Pancreas (tissue), 10 donors: ENCODE measurements at regions not wholly inside any gene's neighbourhood (a gene's known extent, or its start where the extent isn't known, plus 50 kb on each side); places are given as distances from the start of the nearest gene placed in this dataset.

ENCODE experiments used
- ATAC-seq, 4 donors: fragments of 200-7000 bp; cut with Tn5 transposase; one replicate each; pipeline versions ENCODE4 v1.8.0 to v1.9.1; 2020; ENCODE audit warnings: mild to moderate bottlenecking in 4 of 4, moderate library complexity in 4 of 4
- DNase-seq, 6 donors: peaks; one replicate each; pipeline ENCODE4 v3.0.0-alpha.2; 2020
- FAIRE-seq: peaks from 2 replicates; lab custom pipeline; 2012; peaks lifted over from hg19 to GRCh38; lab: Jason Lieb, UNC
- H3K27ac ChIP-seq, 4 donors: fragments of 200-600 bp; sonication (generic); 1 replicate in 3 of 4; 2 replicates in 1 of 4; pipeline versions ENCODE4 v1.5.0 to v1.8.0; 2020
- H3K27me3 ChIP-seq, 4 donors: fragments of 200-600 bp; one replicate each; pipeline ENCODE4 v1.8.0; 2021
- H3K36me3 ChIP-seq, 3 donors: fragments of 200-600 bp; sonication (generic) in 1 of 3; one replicate each; pipeline versions ENCODE4 v1.5.0 to v1.8.0; 2020 to 2021
- H3K4me1 ChIP-seq, 3 donors: fragments of 200-600 bp; one replicate each; pipeline ENCODE4 v1.8.0; 2021
- H3K4me3 ChIP-seq, 4 donors: fragments of 200-600 bp; sonication (generic) in 2 of 4; one replicate each; pipeline versions ENCODE4 v1.5.0 to v1.8.0; 2020 to 2021
- H3K9me3 ChIP-seq, 4 donors: fragments of 200-600 bp; one replicate each; pipeline ENCODE4 v1.8.0; 2021
- WGBS, 2 donors: extraction: QIAGEN DNeasy Blood & Tissue Kit; methylation state at CpG; one replicate each; pipeline ENCODE4 v1.1.7; 2013; 5-methylcytosine and 5-hydroxymethylcytosine counted together
- intact Hi-C, 3 donors: fragments of 100-400 bp; cut with DNase I; formaldehyde crosslinking; loops; one replicate each; pipeline versions ENCODE4 v1.11.1 to v1.14.2; 2022
- TF ChIP-seq, protein P1 (sequence below), 4 donors: fragments of 200-600 bp; sonication (generic) in 3 of 4; IDR thresholded peaks; one replicate each; pipeline versions ENCODE4 v1.5.0 to v1.8.0; 2021; ENCODE audit warnings: antibody characterized with exemption in 4 of 4
- donor health status: healthy with polysubstance abuse.
- donor health status: DM: no; HTN: no; CAD: no; lungs with moderate emphysema.
- donor health status: DM: no; HTN: no; CAD: no.
- donor health status: control.
- donor health status: control.
- donor health status: Bipolar disorder and iron deficiency.
- donor health status: DM: yes; HTN: yes; CAD: no.
- donor health status: DM: no; HTN: no; CAD: no.
- donor health status: DM: no; HTN: no; CAD: no.
- donor health status: DM: yes; HTN: yes; CAD: no.

DNA sequence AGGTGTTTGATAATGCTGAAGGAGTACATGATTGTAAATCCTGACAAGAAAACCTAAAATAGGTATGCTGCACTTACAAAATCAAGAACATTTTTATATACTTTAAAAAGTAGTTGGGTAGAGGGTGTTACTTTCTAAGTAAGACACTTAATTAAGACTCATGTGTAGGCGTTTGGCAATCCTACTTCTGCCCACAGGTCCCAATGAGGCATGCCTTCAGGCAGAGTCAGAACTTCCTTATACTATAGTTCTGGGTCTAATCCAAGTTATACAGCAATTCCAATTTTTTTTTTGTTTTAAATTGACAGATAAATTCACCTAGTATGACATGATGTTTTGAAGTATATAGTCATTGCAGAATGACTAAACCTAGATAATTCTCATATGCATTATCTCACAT is 1188.5 kb upstream of the PHF14 start:
- Histone ChIP-seq H3K9me3 (no peaks in the 10 kb centered on the region), H3K4me1 (no peaks in the 10 kb centered on the region), H3K27me3 (no peaks in the 10 kb centered on the region), H3K4me3 (no peak overlapping the region), H3K36me3 (no peaks in the 10 kb centered on the region), H3K27ac (no peak overlapping the region)
- TF ChIP-seq, protein P1, sequence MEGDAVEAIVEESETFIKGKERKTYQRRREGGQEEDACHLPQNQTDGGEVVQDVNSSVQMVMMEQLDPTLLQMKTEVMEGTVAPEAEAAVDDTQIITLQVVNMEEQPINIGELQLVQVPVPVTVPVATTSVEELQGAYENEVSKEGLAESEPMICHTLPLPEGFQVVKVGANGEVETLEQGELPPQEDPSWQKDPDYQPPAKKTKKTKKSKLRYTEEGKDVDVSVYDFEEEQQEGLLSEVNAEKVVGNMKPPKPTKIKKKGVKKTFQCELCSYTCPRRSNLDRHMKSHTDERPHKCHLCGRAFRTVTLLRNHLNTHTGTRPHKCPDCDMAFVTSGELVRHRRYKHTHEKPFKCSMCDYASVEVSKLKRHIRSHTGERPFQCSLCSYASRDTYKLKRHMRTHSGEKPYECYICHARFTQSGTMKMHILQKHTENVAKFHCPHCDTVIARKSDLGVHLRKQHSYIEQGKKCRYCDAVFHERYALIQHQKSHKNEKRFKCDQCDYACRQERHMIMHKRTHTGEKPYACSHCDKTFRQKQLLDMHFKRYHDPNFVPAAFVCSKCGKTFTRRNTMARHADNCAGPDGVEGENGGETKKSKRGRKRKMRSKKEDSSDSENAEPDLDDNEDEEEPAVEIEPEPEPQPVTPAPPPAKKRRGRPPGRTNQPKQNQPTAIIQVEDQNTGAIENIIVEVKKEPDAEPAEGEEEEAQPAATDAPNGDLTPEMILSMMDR (IDR thresholded peaks at IDR 0.05): no peak
- DNase-seq: no peak
- no peak for FAIRE-seq
- no peak for ATAC-seq
- intact Hi-C loops: no loop called here
- WGBS, 2 donors: 20 to 33% methylated on average over 1 of the region's 1 CpG

DNA sequence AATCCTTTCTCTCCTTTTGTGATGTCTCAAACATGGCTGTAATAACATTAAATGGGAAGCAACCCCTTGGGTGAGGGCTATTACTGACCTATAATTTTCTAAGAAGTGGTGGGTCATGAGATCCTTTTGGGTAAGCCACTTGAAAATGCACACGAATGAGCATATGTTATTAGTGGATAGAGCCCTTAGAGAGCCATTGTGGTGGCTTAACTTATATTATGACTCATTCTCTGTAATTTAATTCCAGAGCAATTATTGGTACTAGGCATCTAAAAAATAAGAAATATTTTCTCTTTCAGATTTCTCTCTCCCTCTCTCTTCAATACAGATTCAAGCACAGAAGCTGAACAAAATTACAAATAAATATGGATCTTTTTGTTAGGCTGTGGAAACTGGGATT is 1177.4 kb upstream of the PHF14 start:
- FAIRE-seq (no peak), DNase-seq (no peak), ATAC-seq (no peak)
- no peak overlapping the region for H3K27ac ChIP-seq
- TF ChIP-seq, protein P1 (IDR thresholded peaks at IDR 0.05): no peak
- 32 to 45% methylated on average over 1 of the region's 1 CpG for WGBS, 2 donors
- intact Hi-C loops: no loop called here
- H3K4me3 ChIP-seq: no peak overlapping the region
- H3K4me1 ChIP-seq: no peaks in the 10 kb centered on the region
- H3K27me3 ChIP-seq: no peaks in the 10 kb centered on the region
- H3K9me3 ChIP-seq: no peaks in the 10 kb centered on the region
- H3K36me3 ChIP-seq: no peaks in the 10 kb centered on the region

DNA sequence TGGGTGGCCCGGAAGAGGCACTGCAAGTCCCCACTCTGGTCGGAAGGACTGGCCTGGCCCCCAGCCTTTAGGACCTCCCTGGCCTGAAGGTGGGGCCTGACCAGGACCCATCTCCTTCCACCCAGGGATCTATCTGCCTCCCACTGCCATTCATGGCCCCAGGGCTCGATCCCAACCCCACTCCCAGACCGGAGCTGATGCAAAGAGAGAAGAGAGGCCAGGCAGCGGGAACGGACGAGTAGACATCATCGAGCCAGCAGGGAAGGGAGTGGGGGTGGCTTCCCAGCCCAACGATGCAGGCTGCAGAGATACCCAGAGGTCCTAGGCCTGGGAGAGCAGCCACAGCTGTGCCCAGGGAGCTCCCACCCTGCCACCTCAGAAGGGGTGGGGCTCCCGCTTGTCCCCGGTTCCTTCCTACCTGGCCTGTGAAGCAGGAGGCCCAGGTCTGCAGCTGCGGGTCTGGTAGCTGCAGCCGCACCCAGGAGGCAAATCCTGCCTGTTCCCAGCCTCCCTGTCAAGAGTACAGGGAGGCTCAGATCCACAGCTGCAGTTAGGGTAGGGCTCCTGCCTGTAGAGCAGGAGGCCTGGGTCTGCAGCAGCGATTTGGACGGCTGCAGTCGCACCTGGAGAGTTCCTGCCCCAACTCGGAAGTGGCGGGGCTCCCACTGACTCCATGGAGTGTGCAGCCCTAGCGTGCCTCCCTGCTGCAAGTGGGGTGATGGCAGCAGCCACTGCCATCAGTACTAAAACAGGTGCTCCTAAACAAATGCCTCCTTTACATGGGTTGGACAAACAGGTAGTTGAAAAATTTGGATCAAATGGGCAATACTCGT is 1151.0 kb upstream of the PHF14 start:
- Histone ChIP-seq H3K9me3 (no peaks in the 10 kb centered on the region), H3K27me3 (no peaks in the 10 kb centered on the region), H3K36me3 (no peaks in the 10 kb centered on the region), H3K4me3 (no peak overlapping the region), H3K27ac (no peak overlapping the region), H3K4me1 (no peaks in the 10 kb centered on the region)
- ATAC-seq (no peak), DNase-seq (peak in 1 of 6 donors; percentile 47), FAIRE-seq (no peak)
- intact Hi-C loops: no loop called here
- TF ChIP-seq, protein P1 (IDR thresholded peaks at IDR 0.05): no peak
- 70 to 73% methylated on average over 20 of the region's 20 CpGs for WGBS, 2 donors

DNA sequence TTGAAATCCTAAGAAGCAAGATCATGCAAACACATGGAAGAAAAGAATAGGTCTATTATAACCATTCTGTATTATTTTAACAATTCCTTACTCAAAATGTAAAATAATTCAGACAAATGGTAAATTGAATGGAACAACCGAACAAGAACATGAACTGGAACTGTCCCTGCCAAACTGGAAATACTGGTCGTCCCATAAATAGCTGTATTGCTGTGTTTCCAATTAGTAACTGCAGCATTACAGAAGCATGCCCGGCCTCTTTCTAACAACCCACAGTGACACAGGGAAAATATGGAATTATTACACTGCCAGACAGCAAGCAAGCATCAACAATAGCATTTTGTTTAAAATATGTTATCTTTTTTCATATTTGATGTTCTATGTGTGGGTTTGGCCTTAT is 1138.5 kb upstream of the PHF14 start:
- 25 to 33% methylated on average over 3 of the region's 3 CpGs for WGBS, 2 donors
- DNase-seq: no peak
- ATAC-seq: no peak

More for the DNA sequence above, 1138.5 kb upstream of the PHF14 start:
- Histone ChIP-seq H3K36me3 (no peaks in the 10 kb centered on the region), H3K9me3 (no peaks in the 10 kb centered on the region), H3K27ac (no peak overlapping the region), H3K4me3 (no peak overlapping the region), H3K4me1 (no peaks in the 10 kb centered on the region), H3K27me3 (no peaks in the 10 kb centered on the region)
- no peak for FAIRE-seq
- TF ChIP-seq, protein P1 (IDR thresholded peaks at IDR 0.05): no peak
- intact Hi-C loops: no loop called here
